ENCODE measurements at regions not wholly inside any gene's neighbourhood (a gene's known extent, or its start where the extent isn't known, plus 50 kb on each side); places are given as distances from the start of the nearest gene placed in this dataset.

- Histone ChIP-seq H3K9ac (ENCODE audit: insufficient read depth, low read length) (no peak overlapping the region), H4K20me1 (ENCODE audit: control insufficient read depth, extremely low read depth, insufficient read depth, low read length) (no peaks in the 10 kb centered on the region), H3K36me3 (ENCODE audit: control insufficient read depth, insufficient read depth, low read length) (no peaks in the 10 kb centered on the region), H3K4me1 (ENCODE audit: control insufficient read depth, extremely low read depth, insufficient read depth, low read length) (no peaks in the 10 kb centered on the region), H3K4me3 (replicated peaks in 1 of 4; ENCODE audit: control extremely low read depth in 1 of 4, insufficient read depth in 1 of 4, low read depth in 3 of 4, low read length in 4 of 4) (no peak overlapping the region), H2AFZ (ENCODE audit: low read length) (no peak overlapping the region), H3K79me2 (ENCODE audit: control insufficient read depth, insufficient read depth, low read length) (no peaks in the 10 kb centered on the region), H3K4me2 (ENCODE audit: extremely low read depth, insufficient read depth, low read length) (no peak overlapping the region), H3K27me3 (ENCODE audit: control insufficient read depth, insufficient read depth, low read length) (no peaks in the 10 kb centered on the region), H3K9me3 (ENCODE audit: control insufficient read depth, insufficient read depth, low read depth, low read length) (no peaks in the 10 kb centered on the region), H3K27ac (ENCODE audit: insufficient read depth, low read length) (no peak overlapping the region)
- TF ChIP-seq CTCF (conservative IDR thresholded peaks at IDR 0.05 in 1 of 2, IDR thresholded peaks at IDR 0.05 in 1 of 2; ENCODE audit: low read depth in 1 of 2, low read length in 2 of 2) (no peak), EZH2 (IDR thresholded peaks at IDR 0.05; ENCODE audit: low read length, missing control alignments) (no peak)
- DNase-seq (ENCODE audit: low read depth in 2 of 2), result no peak
These were observed 636.1 kb upstream of the SLC8A1 start for GRCh38 chr2:41087946-41088345.

DNA sequence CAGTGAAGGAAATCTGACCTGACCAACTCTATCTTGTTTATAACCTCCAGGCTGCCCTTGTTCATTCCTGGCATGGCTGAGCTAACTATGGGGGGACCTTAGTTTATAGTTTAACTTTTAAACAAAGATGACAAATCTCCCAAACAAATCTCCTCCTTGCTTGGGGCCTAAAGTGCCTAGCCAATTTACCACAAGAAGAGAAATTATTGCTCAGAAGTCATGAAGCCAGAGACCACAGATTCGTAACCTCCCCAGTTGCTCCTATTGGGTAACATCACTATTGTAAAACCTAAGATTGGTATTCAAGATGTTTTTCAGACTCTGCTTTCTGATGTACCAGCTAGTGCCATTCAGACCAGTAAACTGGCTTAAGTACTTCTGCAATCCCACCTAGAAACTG, 649.4 kb upstream of the SLC8A1 start:
- no peak for TF ChIP-seq EZH2 (IDR thresholded peaks at IDR 0.05; ENCODE audit: low read length, missing control alignments)
- TF ChIP-seq CTCF (conservative IDR thresholded peaks at IDR 0.05 in 1 of 2, IDR thresholded peaks at IDR 0.05 in 1 of 2; ENCODE audit: low read depth in 1 of 2, low read length in 2 of 2), result no peak
- no peak overlapping the region for H3K4me3 ChIP-seq (replicated peaks in 1 of 4; ENCODE audit: control extremely low read depth in 1 of 4, insufficient read depth in 1 of 4, low read depth in 3 of 4, low read length in 4 of 4)
- no peak overlapping the region for H3K9ac ChIP-seq (ENCODE audit: insufficient read depth, low read length)
- no peaks in the 10 kb centered on the region for H3K36me3 ChIP-seq (ENCODE audit: control insufficient read depth, insufficient read depth, low read length)
- no peak overlapping the region for H2AFZ ChIP-seq (ENCODE audit: low read length)
- no peaks in the 10 kb centered on the region for H3K4me1 ChIP-seq (ENCODE audit: control insufficient read depth, extremely low read depth, insufficient read depth, low read length)
- H4K20me1 ChIP-seq (ENCODE audit: control insufficient read depth, extremely low read depth, insufficient read depth, low read length), result no peaks in the 10 kb centered on the region
- H3K79me2 ChIP-seq (ENCODE audit: control insufficient read depth, insufficient read depth, low read length), result no peaks in the 10 kb centered on the region
- DNase-seq (ENCODE audit: low read depth in 2 of 2), result no peak
- no peak overlapping the region for H3K27ac ChIP-seq (ENCODE audit: insufficient read depth, low read length)
- no peaks in the 10 kb centered on the region for H3K9me3 ChIP-seq (ENCODE audit: control insufficient read depth, insufficient read depth, low read depth, low read length)
- no peaks in the 10 kb centered on the region for H3K27me3 ChIP-seq (ENCODE audit: control insufficient read depth, insufficient read depth, low read length)
- no peak overlapping the region for H3K4me2 ChIP-seq (ENCODE audit: extremely low read depth, insufficient read depth, low read length)

DNA sequence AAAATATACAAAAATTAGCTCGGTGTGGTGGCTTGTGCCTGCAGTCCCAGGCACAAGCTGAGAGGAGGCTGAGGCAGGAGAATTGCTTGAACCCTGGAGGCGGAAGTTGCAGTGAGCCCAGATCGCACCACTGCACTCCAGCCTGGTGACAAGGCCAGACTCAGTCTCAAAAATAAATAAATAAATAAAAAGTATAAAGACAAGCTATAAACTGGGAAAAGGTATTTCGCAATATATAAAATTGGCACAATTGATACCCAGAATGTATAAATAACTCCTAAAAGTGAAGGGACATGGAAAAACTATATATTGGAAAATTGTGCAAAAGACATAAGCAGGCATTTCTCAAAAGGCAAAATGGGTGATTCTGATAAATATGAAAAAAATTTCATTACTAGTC, 657.9 kb upstream of the SLC8A1 start:
- DNase-seq (ENCODE audit: low read depth in 2 of 2), result no peak
- Histone ChIP-seq H3K27me3 (ENCODE audit: control insufficient read depth, insufficient read depth, low read length) (no peaks in the 10 kb centered on the region), H3K4me1 (ENCODE audit: control insufficient read depth, extremely low read depth, insufficient read depth, low read length) (no peaks in the 10 kb centered on the region), H3K9me3 (ENCODE audit: control insufficient read depth, insufficient read depth, low read depth, low read length) (no peaks in the 10 kb centered on the region), H3K27ac (ENCODE audit: insufficient read depth, low read length) (no peak overlapping the region), H3K36me3 (ENCODE audit: control insufficient read depth, insufficient read depth, low read length) (no peaks in the 10 kb centered on the region), H2AFZ (ENCODE audit: low read length) (no peak overlapping the region), H3K79me2 (ENCODE audit: control insufficient read depth, insufficient read depth, low read length) (no peaks in the 10 kb centered on the region), H3K4me2 (ENCODE audit: extremely low read depth, insufficient read depth, low read length) (no peak overlapping the region), H3K4me3 (replicated peaks in 1 of 4; ENCODE audit: control extremely low read depth in 1 of 4, insufficient read depth in 1 of 4, low read depth in 3 of 4, low read length in 4 of 4) (no peak overlapping the region), H3K9ac (ENCODE audit: insufficient read depth, low read length) (no peak overlapping the region), H4K20me1 (ENCODE audit: control insufficient read depth, extremely low read depth, insufficient read depth, low read length) (no peaks in the 10 kb centered on the region)
- TF ChIP-seq EZH2 (IDR thresholded peaks at IDR 0.05; ENCODE audit: low read length, missing control alignments), result no peak

Data from fibroblast of lung (primary cell).